GM23338 (cell line): ENCODE measurements at regions not wholly inside any gene's neighbourhood (a gene's known extent, or its start where the extent isn't known, plus 50 kb on each side); places are given as distances from the start of the nearest gene placed in this dataset.

Source experiments
- ATAC-seq: fragments of 200-7000 bp; cut with Tn5 transposase; 3 replicates; pipeline ENCODE4 v1.9.1; 2020
- DNase-seq: peaks from one replicate; pipeline ENCODE4 v3.0.0-alpha.2; 2015; ENCODE audit warnings: low spot score
- H2AFZ ChIP-seq: fragments of 200-600 bp; sonication (generic); 2 replicates; pipeline ENCODE4 v1.8.0; 2016; ENCODE audit warnings: antibody characterized with exemption, mild to moderate bottlenecking, moderate library complexity
- H3F3A ChIP-seq: fragments of 200-600 bp; sonication (generic); replicated peaks from 2 replicates; pipeline ENCODE4 v1.8.0; 2017; ENCODE audit warnings: antibody characterized with exemption, mixed run types, low read depth
- H3K27ac ChIP-seq: fragments of 200-600 bp; sonication (generic); 2 replicates; pipeline ENCODE4 v1.6.1; 2016; ENCODE audit warnings: low read depth
- H3K27me3 ChIP-seq: fragments of 200-600 bp; sonication (generic); 2 replicates; pipeline ENCODE4 v1.8.0; 2016; ENCODE audit warnings: mild to moderate bottlenecking, mixed run types, moderate library complexity; ENCODE audit not compliant: insufficient read depth
- H3K36me3 ChIP-seq: fragments of 200-600 bp; sonication (generic); 2 replicates; pipeline ENCODE4 v1.8.0; 2016; ENCODE audit warnings: mild to moderate bottlenecking; ENCODE audit not compliant: insufficient read depth
- H3K4me1 ChIP-seq: fragments of 200-600 bp; sonication (generic); 2 replicates; pipeline ENCODE4 v1.8.0; 2016; ENCODE audit warnings: mild to moderate bottlenecking, moderate library complexity; ENCODE audit not compliant: insufficient read depth
- H3K4me2 ChIP-seq: fragments of 200-600 bp; sonication (generic); 2 replicates; pipeline ENCODE4 v1.7.1; 2017; ENCODE audit warnings: mixed run types
- H3K4me3 ChIP-seq: fragments of 200-600 bp; sonication (generic); 2 replicates; pipeline ENCODE4 v1.6.1; 2016; ENCODE audit warnings: mixed run types
- H3K79me2 ChIP-seq: fragments of 200-600 bp; sonication (generic); replicated peaks from 2 replicates; pipeline ENCODE4 v1.8.0; 2017; ENCODE audit warnings: mild to moderate bottlenecking; ENCODE audit not compliant: insufficient read depth
- H3K9me2 ChIP-seq: fragments of 200-600 bp; sonication (generic); 2 replicates; pipeline ENCODE4 v1.8.0; 2017; ENCODE audit not compliant: insufficient read depth
- H4K20me1 ChIP-seq: fragments of 200-600 bp; sonication (generic); replicated peaks from 2 replicates; pipeline ENCODE4 v1.8.0; 2017; ENCODE audit warnings: mild to moderate bottlenecking; ENCODE audit not compliant: insufficient read depth
- H3K27ac Mint-ChIP-seq: 2 replicates; pipeline ENCODE4 v1.8.0; 2020; ENCODE audit warnings: inconsistent platforms, mild to moderate bottlenecking, moderate library complexity, mixed read lengths
- H3K27me3 Mint-ChIP-seq: 3 replicates; pipeline ENCODE4 v1.8.0; 2022; ENCODE audit warnings: low read depth, mild to moderate bottlenecking, moderate library complexity, mixed read lengths, inconsistent platforms; ENCODE audit not compliant: insufficient read depth, poor library complexity
- H3K36me3 Mint-ChIP-seq: 3 replicates; pipeline ENCODE4 v1.8.0; 2021; ENCODE audit warnings: low read depth, mild to moderate bottlenecking, inconsistent platforms, moderate library complexity, mixed read lengths
- H3K4me1 Mint-ChIP-seq: 3 replicates; pipeline ENCODE4 v1.8.0; 2020; ENCODE audit warnings: mild to moderate bottlenecking, inconsistent platforms, mixed read lengths
- H3K4me3 Mint-ChIP-seq: 3 replicates; pipeline ENCODE4 v1.8.0; 2021; ENCODE audit warnings: moderate library complexity, mild to moderate bottlenecking, inconsistent platforms, mixed read lengths
- H3K9me3 Mint-ChIP-seq: 3 replicates; pipeline ENCODE4 v1.8.0; 2020; ENCODE audit warnings: moderate library complexity, mild to moderate bottlenecking, inconsistent platforms, mixed read lengths
- CREB1 ChIP-seq: fragments of 250-450 bp; sonication (Bioruptor Pico); IDR thresholded peaks from 2 replicates; pipeline ENCODE4 v1.5.0; 2020; ENCODE audit warnings: low read depth, mild to moderate bottlenecking, moderate library complexity
- ETS1 ChIP-seq: IDR thresholded peaks from 2 replicates; pipeline ENCODE4 v1.6.1; 2016; ENCODE audit warnings: antibody characterized with exemption
- EZH2 ChIP-seq: fragments of 200-600 bp; sonication (generic); IDR thresholded peaks from one replicate; pipeline ENCODE4 v1.8.0; 2017; ENCODE audit warnings: antibody characterized with exemption, mild to moderate bottlenecking, low read depth; ENCODE audit not compliant: unreplicated experiment
- EZH2phosphoT487 ChIP-seq: fragments of 200-600 bp; sonication (generic); IDR thresholded peaks from one replicate; pipeline ENCODE4 v1.8.1; 2018; ENCODE audit warnings: antibody characterized with exemption; ENCODE audit not compliant: unreplicated experiment
- JUNB ChIP-seq: IDR thresholded peaks from one replicate; pipeline ENCODE4 v1.6.1; 2016; ENCODE audit warnings: antibody characterized with exemption; ENCODE audit not compliant: unreplicated experiment
- NANOG ChIP-seq: IDR thresholded peaks from 2 replicates; pipeline ENCODE4 v1.6.1; 2016; ENCODE audit warnings: antibody characterized with exemption, borderline replicate concordance
- POLR2AphosphoS5 ChIP-seq: IDR thresholded peaks from 2 replicates; pipeline ENCODE4 v1.6.1; 2016; ENCODE audit warnings: antibody characterized with exemption, low read depth
- REST ChIP-seq: IDR thresholded peaks from one replicate; pipeline ENCODE4 v1.6.1; 2018; ENCODE audit warnings: antibody characterized with exemption; ENCODE audit not compliant: unreplicated experiment
- STAT1 ChIP-seq: IDR thresholded peaks from one replicate; pipeline ENCODE4 v1.6.1; 2016; ENCODE audit warnings: antibody characterized with exemption; ENCODE audit not compliant: unreplicated experiment
- ZNF114 ChIP-seq: fragments of 250-450 bp; sonication (Bioruptor Pico); IDR thresholded peaks from 2 replicates; pipeline ENCODE4 v1.5.0; 2020; ENCODE audit warnings: mild to moderate bottlenecking, moderate library complexity
- ZNF331 ChIP-seq: fragments of 250-450 bp; sonication (Bioruptor Pico); IDR thresholded peaks from 2 replicates; pipeline ENCODE4 v1.5.0; 2020; ENCODE audit warnings: low read depth, mild to moderate bottlenecking, moderate library complexity
- TF ChIP-seq, protein P1 (sequence below), 2 experiments: fragments of 200-600 bp in 1 of 2; sonication (generic) in 1 of 2; conservative IDR thresholded peaks; 2 replicates each; pipeline versions ENCODE4 v1.5.1 to v1.6.1; 2016 to 2017; ENCODE audit warnings: antibody characterized with exemption in 2 of 2, low read depth in 2 of 2, mild to moderate bottlenecking in 2 of 2, moderate library complexity in 1 of 2

DNA sequence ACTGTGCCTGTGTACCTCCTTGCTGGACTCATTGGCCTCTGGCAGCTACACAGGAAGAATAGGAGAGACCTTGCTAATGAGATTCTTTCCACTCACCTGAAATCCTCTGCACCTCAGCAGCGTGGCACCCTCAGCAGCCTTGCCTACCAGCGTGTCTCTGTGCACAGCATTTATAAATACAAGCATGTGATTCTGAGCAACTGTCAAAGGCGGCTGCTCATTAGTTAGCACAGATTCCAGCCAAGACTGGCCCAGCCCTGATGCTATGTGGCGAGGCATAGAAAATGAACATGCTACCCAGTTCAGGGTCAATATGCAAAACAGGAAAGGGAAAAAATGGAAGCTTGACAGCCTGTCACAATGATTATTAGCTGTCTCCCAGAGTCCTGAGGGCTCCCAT lies 298.0 kb downstream of the C4orf33 start:
- H3K4me2 ChIP-seq = no peak overlapping the region
- TF ChIP-seq POLR2AphosphoS5 = no peak
- TF ChIP-seq STAT1 = no peak
- TF ChIP-seq ZNF114 (CRISPR knock-in tag) = no peak
- no peak for TF ChIP-seq ZNF331 (CRISPR knock-in tag)
- no peak for TF ChIP-seq CREB1 (CRISPR knock-in tag)
- no peak for TF ChIP-seq EZH2phosphoT487
- no peak for TF ChIP-seq EZH2
- TF ChIP-seq, protein P1, sequence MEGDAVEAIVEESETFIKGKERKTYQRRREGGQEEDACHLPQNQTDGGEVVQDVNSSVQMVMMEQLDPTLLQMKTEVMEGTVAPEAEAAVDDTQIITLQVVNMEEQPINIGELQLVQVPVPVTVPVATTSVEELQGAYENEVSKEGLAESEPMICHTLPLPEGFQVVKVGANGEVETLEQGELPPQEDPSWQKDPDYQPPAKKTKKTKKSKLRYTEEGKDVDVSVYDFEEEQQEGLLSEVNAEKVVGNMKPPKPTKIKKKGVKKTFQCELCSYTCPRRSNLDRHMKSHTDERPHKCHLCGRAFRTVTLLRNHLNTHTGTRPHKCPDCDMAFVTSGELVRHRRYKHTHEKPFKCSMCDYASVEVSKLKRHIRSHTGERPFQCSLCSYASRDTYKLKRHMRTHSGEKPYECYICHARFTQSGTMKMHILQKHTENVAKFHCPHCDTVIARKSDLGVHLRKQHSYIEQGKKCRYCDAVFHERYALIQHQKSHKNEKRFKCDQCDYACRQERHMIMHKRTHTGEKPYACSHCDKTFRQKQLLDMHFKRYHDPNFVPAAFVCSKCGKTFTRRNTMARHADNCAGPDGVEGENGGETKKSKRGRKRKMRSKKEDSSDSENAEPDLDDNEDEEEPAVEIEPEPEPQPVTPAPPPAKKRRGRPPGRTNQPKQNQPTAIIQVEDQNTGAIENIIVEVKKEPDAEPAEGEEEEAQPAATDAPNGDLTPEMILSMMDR (conservative IDR thresholded peaks at IDR 0.05; ENCODE audit: low read depth in 2 of 2) = no peak

DNA sequence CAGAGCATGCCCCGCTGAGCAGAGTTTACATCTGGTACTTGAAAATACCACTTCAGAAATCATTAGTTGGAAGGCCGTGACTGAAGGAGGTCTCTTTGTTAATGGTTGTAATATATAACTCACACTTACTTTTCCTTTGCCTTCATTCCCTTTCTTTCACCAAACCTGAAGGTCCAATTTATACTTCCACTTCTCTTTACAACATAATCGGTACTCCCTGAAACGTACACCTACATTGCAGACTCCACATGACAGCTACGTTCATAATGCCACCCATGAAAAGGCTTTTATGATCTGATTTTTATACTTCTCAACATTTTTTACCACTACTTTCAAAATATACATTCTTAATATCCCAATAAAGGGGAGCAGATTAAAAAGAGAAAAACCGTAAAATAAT lies 298.7 kb downstream of the C4orf33 start:
- Histone ChIP-seq H3K4me3 (no peak overlapping the region), H3F3A (no peaks in the 10 kb centered on the region), H3K27me3 (no peaks in the 10 kb centered on the region), H3K4me1 (no peaks in the 10 kb centered on the region), H3K27ac (no peak overlapping the region), H3K9me2 (0 out of 2 replicates have a peak, but pooled peaks cover 3% of the 10 kb centered on the region), H3K79me2 (no peaks in the 10 kb centered on the region), H2AFZ (no peak overlapping the region), H4K20me1 (no peaks in the 10 kb centered on the region), H3K36me3 (0 out of 2 replicates have a peak, but pooled peaks cover 2% of the 10 kb centered on the region), H3K4me2 (no peak overlapping the region)
- H3K36me3 Mint-ChIP-seq = peaks cover 9% of the 10 kb centered on the region
- no peaks in the 10 kb centered on the region for H3K4me1 Mint-ChIP-seq
- DNase-seq (no peak), ATAC-seq (no peak)
- peaks cover 21% of the 10 kb centered on the region for H3K9me3 Mint-ChIP-seq
- H3K27me3 Mint-ChIP-seq = no peaks in the 10 kb centered on the region
- H3K27ac Mint-ChIP-seq = no peak overlapping the region
- H3K4me3 Mint-ChIP-seq = no peak overlapping the region
- no peak for TF ChIP-seq ZNF114 (CRISPR knock-in tag)
- no peak for TF ChIP-seq ZNF331 (CRISPR knock-in tag)
- no peak for TF ChIP-seq POLR2AphosphoS5
- TF ChIP-seq EZH2 = no peak
- no peak for TF ChIP-seq ETS1
- TF ChIP-seq CREB1 (CRISPR knock-in tag) = no peak
- no peak for TF ChIP-seq STAT1
- TF ChIP-seq REST = no peak
- TF ChIP-seq NANOG = no peak
- no peak for TF ChIP-seq JUNB
- TF ChIP-seq, protein P1 (conservative IDR thresholded peaks at IDR 0.05; ENCODE audit: low read depth in 2 of 2) = no peak
- no peak for TF ChIP-seq EZH2phosphoT487

More for the DNA sequence above, 298.0 kb downstream of the C4orf33 start:
- no peak overlapping the region for H2AFZ ChIP-seq
- H3K36me3 ChIP-seq = no peaks in the 10 kb centered on the region
- no peaks in the 10 kb centered on the region for H3K4me1 ChIP-seq
- H3K27me3 Mint-ChIP-seq = peaks cover 2% of the 10 kb centered on the region
- H3K79me2 ChIP-seq = no peaks in the 10 kb centered on the region
- H3K9me3 Mint-ChIP-seq = peaks cover 15% of the 10 kb centered on the region
- no peaks in the 10 kb centered on the region for H4K20me1 ChIP-seq
- H3K36me3 Mint-ChIP-seq = peaks cover 4% of the 10 kb centered on the region; the same call in 2 of the 3 replicates
- H3K27ac ChIP-seq = no peak overlapping the region
- DNase-seq (no peak), ATAC-seq (no peak)
- H3K9me2 ChIP-seq = peaks cover 8% of the 10 kb centered on the region; the same call in 1 of the 2 replicates
- no peak overlapping the region for H3K4me3 Mint-ChIP-seq
- no peak overlapping the region for H3K27ac Mint-ChIP-seq
- no peaks in the 10 kb centered on the region for H3K27me3 ChIP-seq
- H3K4me1 Mint-ChIP-seq = no peaks in the 10 kb centered on the region
- H3F3A ChIP-seq = no peaks in the 10 kb centered on the region
- H3K4me3 ChIP-seq = no peak overlapping the region
